ENCODE measurements at regions not wholly inside any gene's neighbourhood (a gene's known extent, or its start where the extent isn't known, plus 50 kb on each side); places are given as distances from the start of the nearest gene placed in this dataset.

- no peak overlapping the region for H3K27ac ChIP-seq (ENCODE audit: low read length)
- WGBS (ENCODE audit: insufficient coverage) = 78% methylated on average over 1 of the region's 1 CpG
- intact Hi-C loops (cut with micrococcal nuclease) = no loop called here
- no peaks in the 10 kb centered on the region for H3K4me1 ChIP-seq (ENCODE audit: control insufficient read depth, insufficient read depth, low read length)
- H3K9me3 ChIP-seq (ENCODE audit: control insufficient read depth, insufficient read depth, low read length) = no peaks in the 10 kb centered on the region
- no peak for ATAC-seq
- peak in 1 of 2 donors; percentile 42 for DNase-seq
- Mint-ChIP-seq H3K4me3 (no peak overlapping the region), H3K9me3 (no peaks in the 10 kb centered on the region), H3K27ac (no peak overlapping the region), H3K27me3 (ENCODE audit: low read depth in 2 of 2) (peaks cover 14 to 17% of the 10 kb centered on the region in 2 donors), H3K36me3 (no peaks in the 10 kb centered on the region), H3K4me1 (no peaks in the 10 kb centered on the region)
- no peak for TF ChIP-seq CTCF (IDR thresholded peaks at IDR 0.05)
- H3K4me3 ChIP-seq (ENCODE audit: low read length) = no peak overlapping the region
- H3K27me3 ChIP-seq (ENCODE audit: control insufficient read depth, insufficient read depth, low read length) = no peaks in the 10 kb centered on the region
- no peaks in the 10 kb centered on the region for H3K36me3 ChIP-seq (ENCODE audit: control insufficient read depth, insufficient read depth, low read length)
Observed at GRCh38 chr14:98826618-98827017, 445.4 kb downstream of the BCL11B start.

GRCh38 chr14:98834119-98834518 lies 437.9 kb downstream of the BCL11B start:
- Mint-ChIP-seq H3K4me3 (no peak overlapping the region), H3K9me3 (no peaks in the 10 kb centered on the region), H3K36me3 (no peaks in the 10 kb centered on the region), H3K4me1 (no peaks in the 10 kb centered on the region), H3K27me3 (ENCODE audit: low read depth in 2 of 2) (peaks cover 0 to 9% of the 10 kb centered on the region in 2 donors), H3K27ac (no peak overlapping the region)
- TF ChIP-seq CTCF (IDR thresholded peaks at IDR 0.05) = no peak
- intact Hi-C loops (cut with micrococcal nuclease) = no loop called here
- Histone ChIP-seq H3K27ac (ENCODE audit: low read length) (no peak overlapping the region), H3K4me3 (ENCODE audit: low read length) (no peak overlapping the region), H3K9me3 (ENCODE audit: control insufficient read depth, insufficient read depth, low read length) (peaks cover 6% of the 10 kb centered on the region), H3K27me3 (ENCODE audit: control insufficient read depth, insufficient read depth, low read length) (no peaks in the 10 kb centered on the region), H3K4me1 (ENCODE audit: control insufficient read depth, insufficient read depth, low read length) (no peaks in the 10 kb centered on the region), H3K36me3 (ENCODE audit: control insufficient read depth, insufficient read depth, low read length) (no peaks in the 10 kb centered on the region)
- no peak for ATAC-seq
- WGBS (ENCODE audit: insufficient coverage) = 65% methylated on average over 2 of the region's 2 CpGs
- DNase-seq = no peak

GRCh38 chr14:98835051-98835824 lies 436.8 kb downstream of the BCL11B start:
- no peaks in the 10 kb centered on the region for H3K36me3 Mint-ChIP-seq
- Histone ChIP-seq H3K27ac (ENCODE audit: low read length) (no peak overlapping the region), H3K4me3 (ENCODE audit: low read length) (no peak overlapping the region), H3K9me3 (ENCODE audit: control insufficient read depth, insufficient read depth, low read length) (peaks cover 6% of the 10 kb centered on the region), H3K4me1 (ENCODE audit: control insufficient read depth, insufficient read depth, low read length) (no peaks in the 10 kb centered on the region), H3K27me3 (ENCODE audit: control insufficient read depth, insufficient read depth, low read length) (no peaks in the 10 kb centered on the region), H3K36me3 (ENCODE audit: control insufficient read depth, insufficient read depth, low read length) (no peaks in the 10 kb centered on the region)
- H3K4me3 Mint-ChIP-seq = no peak overlapping the region
- no peak for TF ChIP-seq CTCF (IDR thresholded peaks at IDR 0.05)
- no peak for DNase-seq
- no peak for ATAC-seq
- H3K27me3 Mint-ChIP-seq (ENCODE audit: low read depth in 2 of 2) = peaks cover 0 to 13% of the 10 kb centered on the region in 2 donors
- WGBS (ENCODE audit: insufficient coverage) = 90% methylated on average over 14 of the region's 14 CpGs
- intact Hi-C loops (cut with micrococcal nuclease) = no loop called here
- no peak overlapping the region for H3K27ac Mint-ChIP-seq
- H3K4me1 Mint-ChIP-seq = no peaks in the 10 kb centered on the region
- no peaks in the 10 kb centered on the region for H3K9me3 Mint-ChIP-seq

GRCh38 chr14:98835825-98836100 lies 436.2 kb downstream of the BCL11B start:
- H3K9me3 ChIP-seq (ENCODE audit: control insufficient read depth, insufficient read depth, low read length) = peaks cover 6% of the 10 kb centered on the region
- no peak overlapping the region for H3K4me3 ChIP-seq (ENCODE audit: low read length)
- intact Hi-C loops (cut with micrococcal nuclease) = no loop called here
- no peak for DNase-seq
- no peak for TF ChIP-seq CTCF (IDR thresholded peaks at IDR 0.05)
- no peaks in the 10 kb centered on the region for H3K36me3 ChIP-seq (ENCODE audit: control insufficient read depth, insufficient read depth, low read length)
- Mint-ChIP-seq H3K4me3 (no peak overlapping the region), H3K27ac (no peak overlapping the region), H3K36me3 (no peaks in the 10 kb centered on the region), H3K27me3 (ENCODE audit: low read depth in 2 of 2) (peaks cover 4 to 14% of the 10 kb centered on the region in 2 donors), H3K9me3 (no peaks in the 10 kb centered on the region), H3K4me1 (no peaks in the 10 kb centered on the region)
- H3K4me1 ChIP-seq (ENCODE audit: control insufficient read depth, insufficient read depth, low read length) = no peaks in the 10 kb centered on the region
- ATAC-seq = no peak
- WGBS (ENCODE audit: insufficient coverage) = 82% methylated on average over 2 of the region's 2 CpGs
- H3K27ac ChIP-seq (ENCODE audit: low read length) = no peak overlapping the region
- no peaks in the 10 kb centered on the region for H3K27me3 ChIP-seq (ENCODE audit: control insufficient read depth, insufficient read depth, low read length)
